Thyroid gland (tissue), 4 donors: ENCODE measurements at regions not wholly inside any gene's neighbourhood (a gene's known extent, or its start where the extent isn't known, plus 50 kb on each side); places are given as distances from the start of the nearest gene placed in this dataset.

Experiments
- DNase-seq, 2 donors: peaks; one replicate each; pipeline ENCODE4 v3.0.0-alpha.2; 2019
- H3K27ac ChIP-seq, 3 donors: fragments of 200-600 bp; sonication (generic); 1 replicate in 2 of 3; 2 replicates in 1 of 3; pipeline ENCODE4 v1.5.1; 2016 to 2019; ENCODE audit warnings: mild to moderate bottlenecking in 1 of 3, moderate library complexity in 1 of 3
- H3K27me3 ChIP-seq: fragments of 200-600 bp; sonication (generic); one replicate; pipeline ENCODE4 v1.5.1; 2019
- H3K36me3 ChIP-seq, 2 donors: fragments of 200-600 bp; sonication (generic); one replicate each; pipeline ENCODE4 v1.5.1; 2016 to 2019
- H3K4me1 ChIP-seq, 2 donors: fragments of 200-600 bp; sonication (generic); one replicate each; pipeline ENCODE4 v1.5.1; 2017 to 2019
- H3K4me3 ChIP-seq, 3 donors: fragments of 200-600 bp; sonication (generic); replicated peaks in 1 of 3; 1 replicate in 2 of 3; 2 replicates in 1 of 3; pipeline ENCODE4 v1.5.1; 2016; ENCODE audit warnings: mild to moderate bottlenecking in 1 of 3
- H3K9me3 ChIP-seq: fragments of 200-600 bp; sonication (generic); one replicate; pipeline ENCODE4 v1.5.1; 2017
- POLR2A ChIP-seq, 2 donors: fragments of 450-650 bp; IDR thresholded peaks; one replicate each; pipeline ENCODE4 v1.6.1; 2017; ENCODE audit warnings: antibody characterized with exemption in 2 of 2, mild to moderate bottlenecking in 2 of 2, moderate library complexity in 1 of 2
- WGBS, 2 donors: methylation state at CpG; one replicate each; pipeline ENCODE4 v1.1.5; 2017; 5-methylcytosine and 5-hydroxymethylcytosine counted together
- intact Hi-C: fragments of 100-400 bp; cut with DNase I; formaldehyde crosslinking; loops from one replicate; pipeline ENCODE4 v1.15.1; 2023
- TF ChIP-seq, protein P1 (sequence below), 6 experiments: fragments of 200-600 bp in 3 of 6; fragments of 450-650 bp in 3 of 6; sonication (generic) in 3 of 6; IDR thresholded peaks; one replicate each; pipeline ENCODE4 v1.5.1; 2016 to 2019; ENCODE audit warnings: antibody characterized with exemption in 6 of 6, mild to moderate bottlenecking in 2 of 6, inconsistent platforms in 1 of 6, moderate library complexity in 1 of 6

DNA sequence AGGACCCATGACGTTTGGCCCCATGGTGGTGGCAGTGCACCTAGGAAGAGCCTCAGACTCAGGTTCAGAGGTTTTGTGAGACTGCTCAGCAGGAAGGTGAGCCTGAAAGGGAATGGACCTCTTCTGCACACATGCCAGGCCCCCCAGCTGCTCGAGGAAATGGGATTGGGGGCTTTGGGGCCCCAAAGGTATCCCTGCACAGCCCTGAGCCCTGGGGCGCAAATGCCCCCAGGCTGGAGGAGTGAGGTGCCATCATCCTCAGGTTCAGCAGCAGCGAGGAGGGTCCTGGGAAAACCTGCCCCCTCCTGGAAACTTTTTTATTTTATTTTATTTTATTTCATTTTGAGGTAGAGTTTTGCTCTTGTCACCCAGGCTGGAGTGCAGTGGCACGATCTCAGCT, 171.8 kb upstream of the MVB12B start:
- intact Hi-C loops = no loop called here
- H3K4me3 ChIP-seq = no peak overlapping the region
- no peak for DNase-seq
- no peaks in the 10 kb centered on the region for H3K4me1 ChIP-seq
- no peak overlapping the region for H3K27ac ChIP-seq
- TF ChIP-seq, protein P1, sequence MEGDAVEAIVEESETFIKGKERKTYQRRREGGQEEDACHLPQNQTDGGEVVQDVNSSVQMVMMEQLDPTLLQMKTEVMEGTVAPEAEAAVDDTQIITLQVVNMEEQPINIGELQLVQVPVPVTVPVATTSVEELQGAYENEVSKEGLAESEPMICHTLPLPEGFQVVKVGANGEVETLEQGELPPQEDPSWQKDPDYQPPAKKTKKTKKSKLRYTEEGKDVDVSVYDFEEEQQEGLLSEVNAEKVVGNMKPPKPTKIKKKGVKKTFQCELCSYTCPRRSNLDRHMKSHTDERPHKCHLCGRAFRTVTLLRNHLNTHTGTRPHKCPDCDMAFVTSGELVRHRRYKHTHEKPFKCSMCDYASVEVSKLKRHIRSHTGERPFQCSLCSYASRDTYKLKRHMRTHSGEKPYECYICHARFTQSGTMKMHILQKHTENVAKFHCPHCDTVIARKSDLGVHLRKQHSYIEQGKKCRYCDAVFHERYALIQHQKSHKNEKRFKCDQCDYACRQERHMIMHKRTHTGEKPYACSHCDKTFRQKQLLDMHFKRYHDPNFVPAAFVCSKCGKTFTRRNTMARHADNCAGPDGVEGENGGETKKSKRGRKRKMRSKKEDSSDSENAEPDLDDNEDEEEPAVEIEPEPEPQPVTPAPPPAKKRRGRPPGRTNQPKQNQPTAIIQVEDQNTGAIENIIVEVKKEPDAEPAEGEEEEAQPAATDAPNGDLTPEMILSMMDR (IDR thresholded peaks at IDR 0.05) = no peak
- no peak for TF ChIP-seq POLR2A (IDR thresholded peaks at IDR 0.05)
- 83 to 84% methylated on average over 5 of the region's 5 CpGs for WGBS, 2 donors
- no peaks in the 10 kb centered on the region for H3K36me3 ChIP-seq
- no peaks in the 10 kb centered on the region for H3K27me3 ChIP-seq
- no peaks in the 10 kb centered on the region for H3K9me3 ChIP-seq

DNA sequence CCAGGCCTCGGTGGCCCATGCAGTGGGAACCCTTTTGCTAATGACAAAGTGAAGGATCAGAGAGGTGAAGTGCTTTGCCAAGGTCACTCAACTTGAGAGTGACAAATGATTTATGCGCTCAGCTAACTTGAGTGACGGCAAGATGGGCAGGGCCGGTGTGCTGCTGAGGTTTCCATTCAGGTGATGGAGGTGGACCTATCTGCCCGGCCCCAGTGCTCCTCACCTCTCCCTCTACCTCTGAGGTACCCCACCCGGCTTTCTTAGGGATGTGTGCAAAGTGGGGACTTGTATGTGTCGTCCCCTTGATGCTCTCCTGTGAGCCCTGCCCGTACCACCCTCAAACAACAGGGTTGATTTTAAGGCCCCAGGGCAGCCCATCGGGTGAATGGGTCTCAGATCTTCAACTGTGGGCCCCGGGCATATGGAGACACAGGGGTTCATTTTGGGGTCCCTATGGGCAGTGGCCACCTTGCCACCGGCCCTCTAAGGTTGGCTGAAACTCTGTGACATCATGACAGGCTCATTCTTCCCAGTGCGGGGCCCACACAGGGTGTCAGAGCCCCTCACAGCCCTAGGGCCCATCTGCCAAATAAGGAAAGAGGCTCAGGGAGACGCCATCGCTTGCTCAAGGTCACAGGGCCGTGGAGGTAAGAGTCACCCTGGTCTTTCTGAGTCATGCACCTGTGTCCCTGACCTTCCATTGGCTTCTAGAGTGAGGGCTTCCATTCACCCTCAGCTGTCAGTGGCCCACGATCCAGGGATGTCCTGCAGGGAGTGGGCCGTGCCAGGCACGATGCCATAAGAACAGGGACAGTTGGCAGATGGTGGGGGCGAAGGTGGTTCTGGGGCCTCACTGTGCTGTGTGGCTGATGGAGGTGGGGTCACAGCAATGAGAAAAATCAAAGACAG, 170.6 kb upstream of the MVB12B start:
- intact Hi-C loops = no loop called here
- no peak for DNase-seq

DNA sequence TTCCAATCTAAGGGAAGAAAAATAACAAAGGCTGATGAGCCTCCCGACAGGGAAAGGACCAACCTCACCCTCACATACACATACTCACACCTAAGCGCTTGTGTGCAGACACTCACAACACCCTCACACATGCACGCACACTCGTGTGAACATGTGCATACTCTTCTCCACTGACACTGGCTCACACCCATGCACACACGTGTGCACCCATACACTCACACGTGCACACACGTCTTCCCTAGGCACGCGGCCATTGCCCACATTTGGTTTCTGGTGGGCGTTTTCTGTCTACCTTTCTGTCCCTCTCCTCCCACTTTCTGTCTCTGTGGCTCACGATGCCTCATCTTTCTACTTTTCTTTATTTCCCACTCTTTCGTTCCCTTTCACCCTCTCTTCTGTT, 169.7 kb upstream of the MVB12B start:
- TF ChIP-seq, protein P1 (IDR thresholded peaks at IDR 0.05) = no peak
- DNase-seq = no peak
- no peak overlapping the region for H3K27ac ChIP-seq
- no peaks in the 10 kb centered on the region for H3K4me1 ChIP-seq
- no peaks in the 10 kb centered on the region for H3K27me3 ChIP-seq
- H3K9me3 ChIP-seq = no peaks in the 10 kb centered on the region
- WGBS, 2 donors = 81 to 86% methylated on average over 12 of the region's 12 CpGs
- H3K36me3 ChIP-seq = no peaks in the 10 kb centered on the region
- intact Hi-C loops = no loop called here
- H3K4me3 ChIP-seq = no peak overlapping the region

More for the DNA sequence above, 170.6 kb upstream of the MVB12B start:
- H3K27me3 ChIP-seq = no peaks in the 10 kb centered on the region
- no peak overlapping the region for H3K27ac ChIP-seq
- H3K4me1 ChIP-seq = no peaks in the 10 kb centered on the region
- H3K36me3 ChIP-seq = no peaks in the 10 kb centered on the region
- no peak for TF ChIP-seq POLR2A (IDR thresholded peaks at IDR 0.05)
- TF ChIP-seq, protein P1 (IDR thresholded peaks at IDR 0.05) = no peak
- H3K9me3 ChIP-seq = no peaks in the 10 kb centered on the region
- no peak overlapping the region for H3K4me3 ChIP-seq
- WGBS, 2 donors = 88 to 89% methylated on average over 18 to 19 of the region's 19 CpGs

DNA sequence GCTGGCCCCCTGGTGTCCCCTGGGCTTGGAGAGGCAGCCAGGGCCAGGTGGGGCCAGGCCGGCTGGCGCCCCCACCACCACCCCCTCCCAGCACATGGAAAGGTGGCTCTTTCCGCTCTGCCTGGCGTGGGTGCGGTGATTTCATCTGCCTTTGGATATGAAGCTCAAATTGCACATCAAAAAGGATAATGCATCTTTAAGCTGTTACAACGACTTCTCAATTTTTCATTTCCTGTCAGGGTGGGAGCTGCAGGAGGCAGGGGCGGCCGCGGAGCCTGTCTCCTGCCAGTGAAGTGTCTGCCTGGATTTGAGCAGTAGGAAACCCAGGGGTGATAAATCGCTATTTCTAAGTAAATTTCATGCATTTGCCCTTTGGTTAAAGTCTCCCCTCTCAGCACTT, 169.2 kb upstream of the MVB12B start:
- 34 to 38% methylated on average over 10 of the region's 10 CpGs for WGBS, 2 donors
- no peak for DNase-seq
- no peaks in the 10 kb centered on the region for H3K36me3 ChIP-seq
- H3K4me1 ChIP-seq = no peaks in the 10 kb centered on the region
- intact Hi-C loops = no loop called here
- no peak overlapping the region for H3K4me3 ChIP-seq
- no peak overlapping the region for H3K27ac ChIP-seq
- no peak for TF ChIP-seq POLR2A (IDR thresholded peaks at IDR 0.05)
- TF ChIP-seq, protein P1 (IDR thresholded peaks at IDR 0.05) = no peak
- no peaks in the 10 kb centered on the region for H3K9me3 ChIP-seq
- no peaks in the 10 kb centered on the region for H3K27me3 ChIP-seq

DNA sequence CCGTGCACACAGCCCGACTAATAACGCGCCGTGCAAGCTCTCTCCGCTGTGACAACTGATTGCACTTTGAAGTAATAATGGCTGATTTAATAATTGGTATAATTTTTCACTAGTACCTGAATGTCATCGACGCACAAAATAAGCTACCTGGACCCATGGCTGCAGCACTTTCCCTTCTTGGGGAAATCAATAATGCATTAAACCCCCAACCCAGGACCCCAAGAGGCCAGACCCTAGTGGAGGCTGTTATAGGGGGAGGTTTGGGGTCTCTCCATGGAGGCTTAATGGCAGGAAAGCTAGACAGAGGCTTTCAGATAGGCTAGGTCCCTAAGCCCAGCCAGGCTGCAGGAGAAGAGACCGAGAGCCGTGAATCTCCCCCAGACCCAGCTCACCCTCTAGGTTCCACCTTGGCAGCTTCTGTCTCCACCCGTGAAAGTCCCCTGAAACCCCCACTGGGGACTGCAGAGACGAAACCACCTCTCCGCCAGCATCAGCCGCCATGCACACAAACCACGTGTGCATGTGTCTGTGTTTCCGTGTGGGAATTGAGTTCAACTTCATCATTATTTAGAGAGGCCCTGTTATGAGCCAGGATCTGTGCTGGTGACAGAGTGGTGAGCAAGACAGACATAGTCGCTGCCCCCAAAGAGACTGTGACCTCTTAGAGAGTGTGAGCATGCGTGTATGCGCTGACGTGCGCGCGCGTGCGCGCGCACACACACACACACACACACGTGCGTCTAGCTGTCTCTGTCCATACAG, 168.6 kb upstream of the MVB12B start:
- Histone ChIP-seq H3K4me3 (no peak overlapping the region), H3K36me3 (no peaks in the 10 kb centered on the region), H3K4me1 (no peaks in the 10 kb centered on the region), H3K27me3 (no peaks in the 10 kb centered on the region), H3K27ac (no peak overlapping the region), H3K9me3 (no peaks in the 10 kb centered on the region)
- DNase-seq = no peak
- TF ChIP-seq, protein P1 (IDR thresholded peaks at IDR 0.05) = no peak
- TF ChIP-seq POLR2A (IDR thresholded peaks at IDR 0.05) = no peak
- intact Hi-C loops = no loop called here
- 70 to 72% methylated on average over 28 to 29 of the region's 29 CpGs for WGBS, 2 donors
